OCI-LY3 (cell line): ENCODE measurements at regions not wholly inside any gene's neighbourhood (a gene's known extent, or its start where the extent isn't known, plus 50 kb on each side); places are given as distances from the start of the nearest gene placed in this dataset.

Source experiments
- CTCF ChIP-seq: fragments of 200-600, 300-600 bp; sonication (generic); IDR thresholded peaks from 2 replicates; pipeline ENCODE4 v1.5.1; 2014; ENCODE audit warnings: antibody characterized with exemption, low read length, low read depth
- EZH2phosphoT487 ChIP-seq: fragments of 200-600 bp; shearing (Covaris generic); IDR thresholded peaks from 2 replicates; pipeline ENCODE4 v1.6.1; 2018; ENCODE audit warnings: antibody characterized with exemption, mixed run types, low read depth

- TF ChIP-seq CTCF (no peak), EZH2phosphoT487 (no peak)
Measured at GRCh38 chr1:5503556-5504363, 488.5 kb downstream of the NPHP4 start.
